GM21737 (cell line): ENCODE measurements at regions not wholly inside any gene's neighbourhood (a gene's known extent, or its start where the extent isn't known, plus 50 kb on each side); places are given as distances from the start of the nearest gene placed in this dataset.
"Not testable (repeated sequence)": the region's sequence is repeated elsewhere in the genome, so short reads cannot be mapped to it uniquely, and the experiment has no call there.

Source experiments
- ATAC-seq: cut with Tn5 transposase; IDR thresholded peaks from one replicate; pipeline ENCODE4 v1.9.1; 2021; ENCODE audit warnings: mild to moderate bottlenecking, moderate library complexity; ENCODE audit not compliant: unreplicated experiment

DNA sequence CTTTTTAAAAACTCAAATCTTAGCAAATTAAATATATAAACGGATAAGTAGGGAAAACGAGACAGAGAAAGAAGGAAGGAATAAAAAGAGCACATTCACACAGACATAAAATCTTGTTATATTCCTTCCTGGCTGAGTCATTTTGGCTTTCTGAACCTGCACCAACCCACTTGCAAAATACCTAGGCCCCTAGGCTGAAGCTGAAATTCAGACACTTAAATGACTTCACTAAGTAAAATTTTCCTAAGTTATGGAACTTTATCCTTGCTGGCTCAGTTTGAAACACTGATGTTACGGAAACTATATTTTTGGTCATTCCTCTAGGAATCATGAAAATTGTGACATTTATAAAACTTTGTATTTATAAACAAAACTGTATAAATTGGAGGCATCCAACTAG, 462.8 kb upstream of the NFIA start:
- no peak for ATAC-seq

- no peak for ATAC-seq
Measured at GRCh38 chr1:60615666-60616065, 466.7 kb upstream of the NFIA start.

- ATAC-seq: no peak
Measured at GRCh38 chr1:60612790-60613189, 469.6 kb upstream of the NFIA start.

DNA sequence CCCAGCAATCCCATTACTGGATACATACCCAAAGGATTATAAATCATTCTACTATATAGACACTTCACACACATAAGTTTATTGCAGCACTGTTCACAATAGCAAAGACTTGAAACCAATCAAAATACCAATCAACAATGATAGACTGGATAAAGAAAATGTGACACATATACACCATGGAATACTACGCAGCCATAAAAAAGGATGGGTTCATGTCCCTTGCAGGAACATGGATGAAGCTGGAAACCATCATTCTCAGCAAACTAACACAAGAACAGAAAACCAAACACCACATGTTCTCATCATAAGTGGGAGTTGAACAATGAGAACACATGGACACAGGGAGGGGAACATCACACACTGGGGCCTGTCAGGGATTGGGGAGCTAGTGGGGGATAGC, 475.4 kb upstream of the NFIA start:
- ATAC-seq: not testable (repeated sequence)

DNA sequence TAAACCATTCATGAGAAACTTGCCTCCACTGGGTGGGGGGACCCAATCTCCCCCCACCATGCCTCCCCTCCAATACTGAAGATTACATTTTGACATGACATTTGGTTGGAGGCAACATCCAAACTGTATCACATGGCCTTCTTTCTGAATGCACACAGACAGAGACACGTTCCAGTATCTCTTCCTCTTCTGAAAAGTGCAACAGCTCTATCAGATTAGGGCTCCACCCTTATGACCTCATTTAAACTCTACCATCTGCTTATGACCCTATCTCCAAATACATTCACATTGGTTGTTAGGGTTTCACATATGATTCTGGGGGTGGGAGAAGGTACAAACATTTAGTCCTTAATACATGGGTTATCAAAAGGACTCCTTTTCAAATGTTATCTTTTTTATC, 481.8 kb upstream of the NFIA start:
- ATAC-seq: no peak

DNA sequence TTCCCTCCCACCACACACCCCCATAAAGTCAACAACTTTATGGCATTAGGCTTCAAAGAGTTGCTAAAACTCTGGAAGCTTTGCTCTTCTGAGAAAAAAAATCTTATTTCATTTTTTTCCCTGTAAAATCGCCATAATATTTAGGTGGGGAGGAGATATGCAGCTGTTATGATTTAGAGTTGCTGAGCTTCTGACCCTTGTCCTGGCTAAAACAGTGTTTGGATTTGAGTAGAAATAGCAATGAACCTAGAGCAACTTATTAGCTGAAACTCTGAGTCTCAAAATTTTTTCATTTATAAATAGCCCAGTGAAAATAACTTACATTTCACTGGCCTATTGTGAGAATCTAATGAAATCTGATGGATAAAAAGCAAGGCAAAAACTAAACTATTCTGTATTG, 482.8 kb upstream of the NFIA start:
- no peak for ATAC-seq

GRCh38 chr1:60598041-60598910, 484.1 kb upstream of the NFIA start:
- ATAC-seq: no peak

DNA sequence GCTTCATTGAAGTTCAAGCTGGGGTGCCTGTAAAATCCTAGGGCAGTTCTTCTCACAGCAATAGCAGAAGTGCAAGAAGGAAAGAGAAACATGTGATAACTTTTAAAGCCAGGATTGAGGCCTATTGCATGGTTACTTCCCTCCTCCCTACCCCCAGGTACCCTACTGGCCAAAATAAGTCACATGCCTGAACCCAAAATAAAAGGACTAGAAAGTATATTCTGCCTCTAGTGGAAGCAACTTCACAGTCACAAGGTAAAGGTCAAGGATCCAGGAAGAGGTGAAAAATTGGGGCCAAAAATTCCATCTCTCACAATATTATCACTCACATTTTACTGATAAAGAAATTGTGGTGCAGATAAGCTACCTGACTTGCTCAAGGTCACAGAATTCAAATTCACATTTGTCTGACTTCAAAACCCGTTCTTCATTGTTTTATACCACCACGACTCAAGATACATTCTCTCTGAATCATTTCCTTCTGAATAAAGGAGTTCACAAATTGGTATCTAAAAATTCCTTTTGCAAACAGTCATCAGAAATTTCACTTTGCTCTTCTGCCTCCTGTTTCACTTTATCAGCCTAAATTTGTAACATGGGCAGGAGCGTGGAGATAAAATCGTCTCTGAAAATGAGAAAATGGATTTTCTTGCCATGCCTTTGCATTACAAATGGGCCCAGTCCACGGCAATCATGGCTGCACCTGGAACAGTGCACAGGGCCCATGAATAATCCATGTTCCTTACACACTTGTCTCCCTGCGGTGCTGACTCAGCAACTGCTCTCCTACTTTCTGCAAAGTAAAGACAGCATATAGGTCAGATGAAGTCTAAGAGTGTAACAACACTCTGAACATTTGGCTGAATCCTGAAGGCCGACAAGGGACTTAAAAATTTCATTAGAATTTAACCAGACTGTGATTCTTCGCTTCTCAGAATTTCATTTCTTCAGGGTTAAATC, 485.3 kb upstream of the NFIA start:
- no peak for ATAC-seq

- ATAC-seq: no peak
Measured at GRCh38 chr1:60591583-60591982, 490.8 kb upstream of the NFIA start.

GRCh38 chr1:60589916-60590315, 492.4 kb upstream of the NFIA start:
- ATAC-seq: no peak

DNA sequence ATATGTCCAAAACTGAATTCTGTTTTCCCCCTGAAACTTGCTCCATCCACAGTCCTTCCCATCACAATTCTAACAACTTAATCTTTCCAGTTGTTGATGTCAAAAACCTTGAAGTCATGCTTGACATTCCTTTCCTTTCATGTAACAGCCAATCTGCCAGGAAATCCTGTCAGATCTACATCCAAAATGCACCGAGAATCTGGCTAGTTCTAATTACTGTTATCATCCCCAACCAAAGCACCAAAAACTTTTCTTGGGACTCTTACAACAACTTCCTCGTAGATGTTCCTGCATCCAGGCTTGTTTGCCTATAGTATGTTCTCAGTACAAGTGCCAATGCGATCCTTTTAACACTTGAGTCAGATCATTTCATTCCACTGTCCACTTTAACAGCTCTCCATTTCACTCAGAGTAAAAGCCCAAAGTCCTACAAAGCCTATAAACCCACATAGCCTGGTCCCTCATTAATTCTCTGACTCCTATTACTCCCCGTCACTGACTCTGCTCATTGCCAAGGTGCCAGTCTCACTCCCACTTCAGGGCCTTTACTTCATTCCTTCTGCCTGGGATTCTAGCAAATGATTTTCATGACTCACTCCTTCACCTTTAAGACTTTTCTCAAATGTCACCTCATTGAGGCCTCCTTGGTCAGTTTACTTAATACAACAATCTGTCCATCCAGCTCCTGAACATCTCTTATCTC, 493.2 kb upstream of the NFIA start:
- no peak for ATAC-seq

DNA sequence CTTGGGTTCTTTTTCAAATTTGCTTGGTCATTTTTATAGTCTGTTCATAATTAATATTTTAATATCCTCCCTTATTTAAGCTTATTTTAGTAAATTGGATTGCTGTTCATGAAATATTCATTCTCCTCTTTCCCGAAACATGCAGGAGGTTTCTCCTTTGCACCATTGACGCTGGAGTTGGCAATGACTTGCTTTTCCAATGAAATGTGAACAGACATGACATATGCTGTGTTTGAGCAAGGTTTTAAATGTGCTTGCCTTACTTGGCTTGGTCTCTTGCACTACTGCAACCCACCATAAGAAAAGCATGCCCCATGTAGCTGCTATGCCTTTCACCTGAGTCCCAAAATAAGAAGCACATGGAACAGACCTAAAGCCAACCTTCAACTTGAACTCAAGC, 498.0 kb upstream of the NFIA start:
- no peak for ATAC-seq

DNA sequence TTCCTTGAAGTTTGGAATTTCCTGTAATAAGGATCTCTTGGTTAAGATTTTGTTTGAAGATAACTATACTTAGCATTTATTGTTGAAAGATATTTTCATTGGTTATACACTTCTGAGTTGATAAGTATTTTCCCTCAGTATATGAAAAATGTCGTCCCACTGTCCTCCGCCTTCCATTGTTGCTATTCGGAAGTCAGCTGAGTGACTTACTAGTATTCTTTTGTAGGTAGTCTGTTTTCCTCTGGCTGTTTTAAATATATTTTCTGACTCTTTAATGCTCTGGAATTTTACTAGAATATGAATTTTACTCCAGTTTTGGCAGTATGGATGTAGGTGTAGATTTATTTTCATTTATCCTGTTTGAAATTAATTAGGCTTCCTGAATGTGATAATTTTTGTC, 498.7 kb upstream of the NFIA start:
- ATAC-seq: no peak

GRCh38 chr1:60581455-60582220, 500.7 kb upstream of the NFIA start:
- no peak for ATAC-seq

DNA sequence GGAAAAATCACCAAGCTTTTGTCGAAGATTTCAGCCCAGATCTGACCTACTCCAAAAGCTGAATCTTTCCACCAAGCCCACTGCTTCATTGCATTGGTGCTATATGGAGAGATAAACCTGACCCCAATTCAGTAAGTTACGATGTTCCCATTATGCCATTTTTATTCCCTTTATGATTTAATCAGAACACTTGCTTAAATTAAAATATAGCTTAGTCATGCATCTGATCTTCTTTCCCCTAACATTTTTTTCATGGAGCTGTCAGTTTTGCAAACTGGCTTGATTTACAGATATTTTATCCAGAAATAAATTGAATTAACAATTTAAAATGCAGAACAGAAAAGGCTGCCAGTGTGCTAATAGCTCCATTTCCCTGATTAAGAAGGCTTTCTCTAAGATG, 503.5 kb upstream of the C1orf87 start:
- ATAC-seq: no peak

DNA sequence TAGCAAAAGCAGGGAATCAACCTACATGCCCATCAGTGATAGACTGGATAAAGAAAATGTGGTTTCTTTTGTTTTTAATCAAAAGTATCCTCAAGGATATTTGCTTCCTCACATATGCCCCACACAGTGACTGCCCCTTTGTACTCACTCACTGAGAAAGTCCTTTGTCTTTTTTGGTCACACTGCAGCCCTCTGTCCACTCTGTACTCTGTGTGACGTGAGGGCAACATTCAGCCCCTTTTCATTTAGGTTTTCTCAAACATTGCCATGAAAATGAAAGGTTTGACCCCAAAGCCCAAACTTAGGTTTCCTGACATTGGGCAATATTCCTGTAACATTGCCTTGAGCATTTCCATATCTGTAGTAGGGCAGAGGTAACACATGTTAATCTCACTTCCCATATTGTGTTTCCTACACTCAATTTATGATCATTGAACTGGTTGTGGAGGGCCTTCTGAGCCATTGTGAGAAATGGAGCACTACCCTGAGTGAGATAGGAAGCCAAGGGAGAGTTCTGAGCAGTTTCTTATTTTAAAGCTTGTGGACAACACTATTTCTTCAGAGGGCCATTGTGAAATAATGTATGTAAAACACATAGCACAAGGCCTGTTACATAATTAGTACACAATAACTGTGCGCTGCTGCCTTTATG, 501.9 kb upstream of the C1orf87 start:
- no peak for ATAC-seq

GRCh38 chr1:60573726-60574409, 500.3 kb upstream of the C1orf87 start:
- no peak for ATAC-seq

DNA sequence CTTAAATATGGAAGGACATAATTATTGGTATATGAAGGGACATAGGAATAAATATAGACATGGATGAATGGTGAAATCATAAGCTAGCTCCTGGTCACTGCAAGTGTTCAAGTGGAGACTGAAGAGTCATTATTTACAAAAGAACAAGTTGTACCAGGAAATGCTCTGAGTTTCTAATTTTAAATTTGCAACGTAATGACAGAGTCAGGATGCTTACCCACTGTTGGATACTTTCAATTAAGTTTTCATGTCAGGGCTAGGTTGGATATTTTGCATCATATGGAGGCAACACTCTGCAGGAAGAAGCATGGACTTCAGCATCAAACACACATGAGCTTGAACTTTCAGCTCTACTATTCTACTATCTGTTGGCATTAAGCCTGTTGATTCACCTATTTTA, 499.6 kb upstream of the C1orf87 start:
- no peak for ATAC-seq

GRCh38 chr1:60572378-60572777, 498.8 kb upstream of the C1orf87 start:
- no peak for ATAC-seq
